ENCODE measurements at regions not wholly inside any gene's neighbourhood (a gene's known extent, or its start where the extent isn't known, plus 50 kb on each side); places are given as distances from the start of the nearest gene placed in this dataset.

DNA sequence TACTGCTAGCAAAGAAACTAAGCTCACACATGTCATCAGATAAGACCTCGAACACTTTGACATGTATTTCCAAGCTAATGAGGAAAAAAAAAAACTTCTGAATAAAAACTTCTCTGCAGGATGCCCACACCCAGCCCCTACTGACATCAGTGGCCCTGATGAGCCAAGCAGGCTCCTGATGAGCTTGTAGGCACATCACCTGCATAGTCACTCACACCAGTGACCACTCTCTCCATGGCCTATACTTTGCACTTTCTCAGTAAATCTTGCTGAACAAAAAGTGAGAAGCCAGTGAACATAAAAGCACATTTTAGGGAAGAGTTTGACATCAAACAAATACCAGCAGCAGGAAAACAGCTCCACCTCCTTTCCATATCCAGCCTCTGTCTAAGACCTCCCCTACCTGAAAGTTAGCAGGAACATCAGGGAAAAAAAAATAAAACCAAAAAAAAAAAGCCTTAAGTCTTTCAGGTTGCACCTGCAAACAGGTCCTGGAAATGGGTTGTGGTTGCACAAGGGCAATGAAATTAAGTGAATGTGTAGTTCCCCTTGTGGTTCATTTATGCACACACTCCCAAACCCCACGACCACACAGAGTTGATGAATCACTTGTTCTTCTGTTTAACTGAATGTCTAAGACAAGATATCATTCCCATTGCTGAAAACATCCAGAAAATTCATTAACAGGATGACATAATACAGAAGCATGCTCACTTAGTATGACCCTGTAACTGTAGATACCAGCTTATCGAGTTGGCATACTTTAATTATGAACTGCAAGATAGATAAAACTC, 205.2 kb upstream of the PDE1C start:
- TF ChIP-seq, protein P1, sequence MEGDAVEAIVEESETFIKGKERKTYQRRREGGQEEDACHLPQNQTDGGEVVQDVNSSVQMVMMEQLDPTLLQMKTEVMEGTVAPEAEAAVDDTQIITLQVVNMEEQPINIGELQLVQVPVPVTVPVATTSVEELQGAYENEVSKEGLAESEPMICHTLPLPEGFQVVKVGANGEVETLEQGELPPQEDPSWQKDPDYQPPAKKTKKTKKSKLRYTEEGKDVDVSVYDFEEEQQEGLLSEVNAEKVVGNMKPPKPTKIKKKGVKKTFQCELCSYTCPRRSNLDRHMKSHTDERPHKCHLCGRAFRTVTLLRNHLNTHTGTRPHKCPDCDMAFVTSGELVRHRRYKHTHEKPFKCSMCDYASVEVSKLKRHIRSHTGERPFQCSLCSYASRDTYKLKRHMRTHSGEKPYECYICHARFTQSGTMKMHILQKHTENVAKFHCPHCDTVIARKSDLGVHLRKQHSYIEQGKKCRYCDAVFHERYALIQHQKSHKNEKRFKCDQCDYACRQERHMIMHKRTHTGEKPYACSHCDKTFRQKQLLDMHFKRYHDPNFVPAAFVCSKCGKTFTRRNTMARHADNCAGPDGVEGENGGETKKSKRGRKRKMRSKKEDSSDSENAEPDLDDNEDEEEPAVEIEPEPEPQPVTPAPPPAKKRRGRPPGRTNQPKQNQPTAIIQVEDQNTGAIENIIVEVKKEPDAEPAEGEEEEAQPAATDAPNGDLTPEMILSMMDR (IDR thresholded peaks at IDR 0.05; ENCODE audit: low read depth, low read length): no peak
- peak; percentile 28; the same call in 1 of the 2 replicates for TF ChIP-seq MYC (IDR thresholded peaks at IDR 0.05; ENCODE audit: low read depth, low read length)
- no peak for TF ChIP-seq POLR2A (IDR thresholded peaks at IDR 0.05; ENCODE audit: extremely low read depth, insufficient read length)
- TF ChIP-seq, protein P2, sequence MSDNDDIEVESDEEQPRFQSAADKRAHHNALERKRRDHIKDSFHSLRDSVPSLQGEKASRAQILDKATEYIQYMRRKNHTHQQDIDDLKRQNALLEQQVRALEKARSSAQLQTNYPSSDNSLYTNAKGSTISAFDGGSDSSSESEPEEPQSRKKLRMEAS (IDR thresholded peaks at IDR 0.05; ENCODE audit: low read depth, low read length): peak; percentile 26; the same call in 1 of the 2 replicates
- H3K4me3 ChIP-seq (ENCODE audit: low read depth, low read length): no peak overlapping the region
- DNase-seq (ENCODE audit: low read depth): peak; percentile 78

DNA sequence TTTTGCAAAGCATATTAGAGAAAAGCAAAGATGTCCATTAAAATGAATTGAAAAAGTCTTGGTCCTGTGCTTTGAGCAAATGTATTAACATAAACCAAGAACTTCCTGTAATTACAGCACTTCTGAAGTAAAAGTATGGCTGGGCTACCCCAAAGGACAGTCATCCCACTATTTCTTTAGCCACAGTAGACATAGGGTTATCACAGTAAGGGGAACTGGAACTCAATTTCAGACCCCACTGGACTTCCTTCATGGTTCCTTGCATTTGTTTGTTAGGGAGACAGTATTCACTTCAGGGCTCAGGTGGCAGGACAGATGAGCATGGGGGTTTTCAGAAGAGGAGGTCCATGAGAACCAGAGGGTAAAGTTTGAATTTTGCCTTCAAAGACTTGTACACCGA, 203.1 kb upstream of the PDE1C start:
- DNase-seq (ENCODE audit: low read depth): no peak
- TF ChIP-seq, protein P1 (IDR thresholded peaks at IDR 0.05; ENCODE audit: low read depth, low read length): no peak
- TF ChIP-seq POLR2A (IDR thresholded peaks at IDR 0.05; ENCODE audit: extremely low read depth, insufficient read length) (no peak), MYC (IDR thresholded peaks at IDR 0.05; ENCODE audit: low read depth, low read length) (no peak)
- TF ChIP-seq, protein P2 (IDR thresholded peaks at IDR 0.05; ENCODE audit: low read depth, low read length): no peak
- H3K4me3 ChIP-seq (ENCODE audit: low read depth, low read length): no peak overlapping the region

DNA sequence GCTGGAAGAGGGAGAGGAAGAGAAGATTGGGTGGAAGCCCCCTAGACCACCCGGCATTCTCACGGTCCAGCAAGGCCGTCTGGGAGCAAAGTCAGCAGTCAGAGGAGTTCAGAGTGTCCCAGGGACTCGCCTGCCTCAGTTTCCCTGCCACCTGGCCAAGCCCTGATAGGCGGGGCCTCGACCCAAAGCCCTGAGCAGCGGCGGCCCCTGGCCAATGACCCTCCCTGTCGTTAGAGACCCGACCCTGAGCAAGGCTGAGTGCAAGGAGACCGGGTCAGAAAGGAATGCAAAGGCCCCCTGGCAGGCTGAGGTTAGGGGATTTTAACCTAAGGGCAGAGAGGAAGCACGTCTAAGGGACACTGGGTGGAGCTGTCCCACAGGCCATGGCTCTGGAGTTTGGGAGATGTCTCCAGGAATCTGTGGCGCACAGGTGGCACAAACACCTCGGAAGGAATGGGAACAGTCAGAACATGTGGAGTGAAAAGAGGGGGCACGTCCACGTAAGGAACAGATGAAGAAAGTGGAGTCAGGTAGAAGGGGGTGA, 196.8 kb upstream of the PDE1C start:
- no peak overlapping the region for H3K4me3 ChIP-seq (ENCODE audit: low read depth, low read length)
- DNase-seq (ENCODE audit: low read depth): no peak
- TF ChIP-seq POLR2A (IDR thresholded peaks at IDR 0.05; ENCODE audit: extremely low read depth, insufficient read length) (no peak), MYC (IDR thresholded peaks at IDR 0.05; ENCODE audit: low read depth, low read length) (no peak)
- TF ChIP-seq, protein P2 (IDR thresholded peaks at IDR 0.05; ENCODE audit: low read depth, low read length): no peak
- TF ChIP-seq, protein P1 (IDR thresholded peaks at IDR 0.05; ENCODE audit: low read depth, low read length): no peak

DNA sequence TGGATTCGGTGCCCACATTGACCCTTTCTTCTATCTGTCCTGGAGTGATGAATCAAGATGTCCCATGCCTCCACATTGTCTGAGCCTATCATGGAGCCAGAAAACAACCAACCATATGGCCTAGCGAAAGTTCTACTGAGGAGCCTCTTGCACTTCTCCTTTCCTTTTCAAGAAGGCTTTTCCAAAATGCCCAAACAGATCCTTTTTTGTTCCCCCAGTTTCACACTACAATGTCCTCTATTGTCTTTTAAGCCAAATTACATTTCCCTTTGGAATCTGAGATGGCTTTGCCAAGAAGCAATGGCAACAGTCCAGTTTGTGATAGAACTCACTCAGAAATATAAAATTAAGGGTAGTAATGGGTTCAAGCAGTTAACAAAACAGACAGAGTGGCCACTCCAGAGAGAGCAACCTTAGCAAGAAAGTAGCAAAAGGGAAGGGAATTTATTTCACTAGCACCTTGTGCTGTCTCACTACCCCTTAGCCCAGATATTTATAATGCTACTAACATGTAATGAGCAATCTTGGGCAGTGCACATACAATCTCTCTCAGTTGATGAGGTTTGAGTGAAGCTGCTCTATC, 194.6 kb upstream of the PDE1C start:
- no peak for DNase-seq (ENCODE audit: low read depth)
- TF ChIP-seq, protein P2 (IDR thresholded peaks at IDR 0.05; ENCODE audit: low read depth, low read length): no peak
- TF ChIP-seq POLR2A (IDR thresholded peaks at IDR 0.05; ENCODE audit: extremely low read depth, insufficient read length) (no peak), MYC (IDR thresholded peaks at IDR 0.05; ENCODE audit: low read depth, low read length) (no peak)
- TF ChIP-seq, protein P1 (IDR thresholded peaks at IDR 0.05; ENCODE audit: low read depth, low read length): no peak
- H3K4me3 ChIP-seq (ENCODE audit: low read depth, low read length): no peak overlapping the region

DNA sequence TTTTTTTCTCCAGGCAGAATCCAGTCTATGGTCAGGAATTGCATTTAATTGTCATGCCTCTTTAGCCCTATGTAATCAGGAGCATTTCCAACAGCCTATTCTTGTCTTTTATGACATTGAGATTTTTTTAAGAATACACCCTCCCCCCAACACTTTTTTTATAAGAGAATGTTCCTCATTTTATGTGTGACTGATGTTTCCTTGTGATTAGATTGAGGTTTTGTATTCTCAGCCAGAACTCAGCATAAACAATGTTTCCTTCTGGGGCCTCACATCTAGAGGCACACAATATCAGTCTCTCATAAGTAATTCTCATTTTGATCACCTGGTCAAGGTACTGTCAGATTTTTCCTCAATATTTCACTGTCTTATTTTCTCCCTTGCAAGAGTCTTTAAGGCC, 193.4 kb upstream of the PDE1C start:
- no peak for DNase-seq (ENCODE audit: low read depth)
- no peak overlapping the region for H3K4me3 ChIP-seq (ENCODE audit: low read depth, low read length)
- TF ChIP-seq POLR2A (IDR thresholded peaks at IDR 0.05; ENCODE audit: extremely low read depth, insufficient read length): no peak
- TF ChIP-seq MYC (IDR thresholded peaks at IDR 0.05; ENCODE audit: low read depth, low read length): no peak
- TF ChIP-seq, protein P2 (IDR thresholded peaks at IDR 0.05; ENCODE audit: low read depth, low read length): no peak
- TF ChIP-seq, protein P1 (IDR thresholded peaks at IDR 0.05; ENCODE audit: low read depth, low read length): no peak
